Stimulated activated CD4-positive, alpha-beta T cell treated with anti-CD3 and anti-CD28 coated beads, TNF-alpha, amount 100 ng/mL, for 24 hours (primary cell): ENCODE measurements at regions not wholly inside any gene's neighbourhood (a gene's known extent, or its start where the extent isn't known, plus 50 kb on each side); places are given as distances from the start of the nearest gene placed in this dataset.

Experiments used
- DNase-seq, 3 experiments: peaks; one replicate each; pipeline ENCODE4 v3.0.0-alpha.2; 2020; ENCODE audit warnings: low read depth in 3 of 3

DNA sequence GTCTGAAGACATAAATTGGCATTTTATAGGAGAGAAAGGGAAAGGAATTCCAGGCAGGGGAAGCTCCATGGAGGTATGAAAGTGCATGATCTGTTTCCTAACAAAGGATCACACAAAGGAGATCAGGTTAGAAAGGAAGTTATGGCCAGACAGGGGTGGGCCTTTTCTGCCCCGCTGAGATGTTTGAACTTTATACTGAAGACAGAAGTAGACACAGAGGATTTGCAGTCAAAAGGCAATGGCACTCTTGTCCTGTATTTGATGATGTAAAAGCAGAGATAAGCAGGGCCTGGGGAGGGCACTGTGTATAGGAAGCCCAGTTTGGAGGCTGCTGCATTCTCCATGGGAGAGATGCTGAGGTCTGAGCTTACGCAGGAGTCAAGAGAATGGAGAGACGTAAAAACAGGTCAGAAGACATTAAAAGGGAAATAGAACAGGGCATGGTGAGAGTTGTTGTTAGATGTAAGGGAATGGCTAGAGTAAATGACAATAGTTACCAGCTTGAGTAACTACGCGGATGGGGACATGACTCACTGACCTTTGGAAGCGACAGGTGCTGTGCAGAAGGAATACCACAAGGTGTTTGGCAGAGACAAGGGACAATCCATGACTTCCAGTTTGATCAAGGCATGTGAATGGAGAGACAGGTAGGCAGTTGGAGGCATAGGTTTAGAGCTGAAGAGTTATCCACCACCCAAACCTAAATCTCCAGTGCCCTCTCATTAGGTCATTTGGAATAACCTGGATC, 190.6 kb upstream of the SASH1 start:
- DNase-seq, result no peak

DNA sequence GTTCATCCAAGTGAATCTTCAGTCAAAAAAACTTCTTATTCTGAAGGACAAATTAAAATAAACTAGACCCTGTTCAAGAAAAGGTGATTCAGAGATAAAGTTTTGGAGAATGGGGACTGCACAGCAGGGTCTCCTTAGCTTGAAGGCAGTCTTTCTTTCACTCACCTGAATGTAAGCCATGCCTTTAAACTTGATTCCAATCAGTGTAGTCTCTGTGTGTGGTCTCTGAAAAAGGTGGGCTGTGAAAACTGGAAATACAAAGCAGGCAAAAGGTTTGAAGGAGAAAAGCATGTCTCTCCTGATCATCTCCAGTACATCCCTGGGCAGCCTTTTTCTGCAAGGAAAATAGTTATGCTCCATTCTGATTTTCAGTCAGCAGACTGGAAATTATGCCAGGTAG, 188.0 kb upstream of the SASH1 start:
- DNase-seq, result no peak

DNA sequence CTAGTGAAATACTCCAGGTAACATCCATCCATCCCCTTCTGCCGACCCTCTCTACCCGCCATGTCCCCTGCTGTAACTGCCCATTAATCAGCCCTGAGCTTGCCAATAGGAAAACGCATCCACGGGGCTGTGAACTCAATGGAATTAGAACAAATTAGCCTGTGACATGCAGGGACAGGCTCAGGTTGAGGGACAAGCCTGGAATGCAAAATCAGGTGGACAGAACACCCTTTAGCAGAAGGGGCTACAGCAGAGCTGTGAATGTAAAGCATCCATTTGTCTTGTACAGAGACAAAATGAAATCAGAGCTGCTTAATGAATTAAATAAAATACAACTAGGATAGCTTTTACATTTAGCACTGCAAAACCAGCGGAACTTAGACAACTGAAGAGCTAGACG, 187.3 kb upstream of the SASH1 start:
- no peak for DNase-seq

GRCh38 chr6:148157841-148158240, 184.8 kb upstream of the SASH1 start:
- DNase-seq, result no peak

DNA sequence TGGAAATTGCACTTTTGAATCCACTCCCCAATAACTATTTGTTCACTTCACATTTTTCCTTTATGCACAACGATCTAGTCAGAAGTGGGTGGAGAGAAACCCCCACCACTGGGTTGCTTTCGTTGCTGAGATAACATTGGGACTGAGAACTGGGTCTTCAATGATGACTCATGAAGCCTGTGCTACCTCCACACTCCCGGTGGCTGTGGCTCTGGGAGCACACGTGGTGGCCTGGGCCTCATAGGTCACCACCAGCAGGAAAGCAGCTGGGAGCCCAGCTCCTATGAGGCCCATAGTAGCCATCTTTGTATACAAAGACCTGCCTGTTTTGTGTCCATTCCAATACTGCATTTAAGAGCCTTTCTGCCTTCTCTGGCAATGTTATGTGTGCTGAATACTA, 178.0 kb upstream of the SASH1 start:
- no peak for DNase-seq

DNA sequence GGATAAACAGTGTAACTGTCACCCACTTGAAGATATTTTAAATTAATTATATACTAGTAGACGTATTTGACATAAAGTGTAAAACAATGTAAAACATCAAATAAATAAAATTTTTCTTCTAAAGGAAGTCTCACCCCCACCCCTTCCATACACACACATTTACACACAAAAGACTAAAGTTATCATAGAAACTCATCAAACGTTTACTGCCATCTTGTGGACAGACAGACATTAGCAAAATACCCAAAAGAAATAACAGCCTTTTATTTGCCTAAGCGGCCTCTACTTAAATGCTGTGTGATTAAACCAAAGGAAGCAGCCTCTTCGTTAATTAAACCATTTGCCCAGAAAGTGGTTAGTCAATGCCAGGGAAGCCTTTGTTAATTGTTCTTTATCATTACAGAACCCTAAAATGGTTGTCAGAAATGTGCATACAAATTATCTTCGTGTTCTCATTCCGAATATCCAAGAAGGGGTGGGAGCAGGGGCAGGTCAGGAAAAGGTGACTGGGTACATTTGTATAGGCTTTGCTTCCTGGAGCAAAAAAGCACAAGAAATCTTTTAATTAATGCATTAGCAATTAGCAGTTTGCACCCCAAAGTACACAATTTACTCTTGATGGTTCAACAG, 176.2 kb upstream of the SASH1 start:
- no peak for DNase-seq

DNA sequence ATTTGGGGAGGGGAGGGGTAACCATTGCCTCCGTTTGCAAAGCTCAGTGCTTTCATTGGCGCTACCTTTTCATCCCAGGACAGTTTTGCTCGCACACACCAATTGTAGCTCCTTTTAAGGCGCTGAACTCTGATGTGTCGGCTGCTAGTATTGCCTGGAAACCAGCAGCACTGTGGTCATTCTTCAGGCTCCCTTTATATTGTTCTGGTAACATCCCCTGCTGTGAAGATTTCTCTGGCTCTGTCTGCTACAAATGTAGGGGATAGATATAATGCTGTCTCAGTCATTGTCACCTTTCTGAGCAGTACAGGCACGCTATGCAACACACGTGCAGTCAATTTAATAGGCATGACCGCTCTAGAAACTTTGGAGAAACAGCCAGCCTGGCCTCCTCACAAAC, 172.9 kb upstream of the SASH1 start:
- no peak for DNase-seq

GRCh38 chr6:148170286-148170685, 172.4 kb upstream of the SASH1 start:
- no peak for DNase-seq

DNA sequence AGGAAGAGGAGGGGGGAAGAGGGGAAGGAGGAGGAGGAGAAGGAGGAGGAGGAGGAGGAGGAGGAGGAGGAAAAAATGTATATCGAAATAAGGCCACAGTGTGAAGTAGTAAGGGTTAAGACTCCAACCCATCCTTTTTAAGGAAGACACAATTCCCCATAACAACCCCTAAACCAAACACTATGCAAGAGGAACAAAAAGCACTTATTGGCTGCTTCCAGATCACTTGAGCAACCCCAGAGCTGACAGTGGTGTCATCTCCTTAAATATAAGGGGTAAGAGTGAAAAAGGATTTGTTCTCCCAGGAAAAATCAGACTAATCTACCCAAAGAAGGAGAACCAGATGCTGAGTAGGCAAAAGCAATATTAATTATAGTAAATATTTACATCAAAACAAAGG, 169.1 kb upstream of the SASH1 start:
- no peak for DNase-seq

- no peak for DNase-seq
These were observed 167.0 kb upstream of the SASH1 start for GRCh38 chr6:148175550-148176188.

GRCh38 chr6:148177589-148178233, 164.9 kb upstream of the SASH1 start:
- peak in 2 of 3 experiments; percentile 5 to 29 for DNase-seq

DNA sequence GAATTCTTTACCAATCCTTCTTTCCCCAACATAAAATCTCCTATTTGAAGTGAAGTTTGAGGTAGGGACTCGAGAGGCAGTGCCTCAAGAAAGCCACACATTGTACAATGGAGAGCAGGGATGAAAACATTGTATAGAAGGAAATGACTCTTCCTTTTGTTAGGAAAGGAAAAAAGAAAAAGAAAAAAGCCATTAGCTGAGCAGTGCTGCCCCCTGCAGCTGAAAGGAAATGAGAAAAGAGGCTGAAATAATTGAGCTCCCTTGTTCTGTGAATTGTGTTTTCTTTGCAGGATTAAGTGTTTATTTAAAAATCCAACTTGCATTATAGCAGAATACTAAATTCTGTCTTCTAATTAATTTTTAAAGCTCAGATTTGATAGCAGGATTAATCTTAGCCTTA, 162.9 kb upstream of the SASH1 start:
- DNase-seq, result no peak

GRCh38 chr6:148182378-148182777, 160.3 kb upstream of the SASH1 start:
- DNase-seq, result no peak

GRCh38 chr6:148183776-148184175, 158.9 kb upstream of the SASH1 start:
- DNase-seq, result no peak

DNA sequence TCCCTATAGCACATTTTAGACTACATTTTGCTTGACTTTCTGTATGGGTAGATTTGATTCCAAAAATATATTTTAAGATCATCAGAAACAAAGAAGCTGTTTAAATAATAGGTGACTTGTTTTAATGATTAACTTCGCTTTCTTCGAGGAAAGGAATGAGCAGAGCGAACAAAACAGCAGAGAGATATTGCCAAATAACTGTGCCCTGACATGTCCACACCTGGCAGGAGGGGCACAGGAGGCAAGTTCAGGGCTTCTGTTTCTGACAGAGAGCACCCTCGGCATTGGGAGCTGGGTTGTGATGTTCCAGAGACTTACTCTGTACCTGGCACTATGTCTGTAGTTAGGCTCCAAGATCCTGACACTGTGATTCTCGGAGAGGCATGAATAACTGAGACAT, 155.7 kb upstream of the SASH1 start:
- DNase-seq, result no peak

DNA sequence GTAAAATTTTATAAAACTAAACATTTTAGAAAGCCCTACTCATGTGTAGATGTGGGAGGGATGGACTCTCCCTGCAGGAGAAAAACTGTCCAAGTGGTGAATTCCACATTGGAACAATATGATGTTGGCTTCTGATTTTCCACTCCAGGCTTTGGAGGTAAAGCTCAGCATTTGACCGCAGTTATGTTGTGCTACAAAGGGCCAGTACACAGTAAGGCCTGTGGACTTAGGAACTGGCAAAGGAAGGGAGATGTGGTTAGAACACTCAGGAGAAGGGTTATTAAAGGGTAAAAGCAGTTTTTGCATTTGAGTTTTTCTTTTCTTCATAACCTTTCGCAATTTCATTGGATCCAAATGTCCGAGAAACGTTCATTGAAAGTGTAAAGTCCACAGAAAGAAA, 150.3 kb upstream of the SASH1 start:
- DNase-seq, result no peak

DNA sequence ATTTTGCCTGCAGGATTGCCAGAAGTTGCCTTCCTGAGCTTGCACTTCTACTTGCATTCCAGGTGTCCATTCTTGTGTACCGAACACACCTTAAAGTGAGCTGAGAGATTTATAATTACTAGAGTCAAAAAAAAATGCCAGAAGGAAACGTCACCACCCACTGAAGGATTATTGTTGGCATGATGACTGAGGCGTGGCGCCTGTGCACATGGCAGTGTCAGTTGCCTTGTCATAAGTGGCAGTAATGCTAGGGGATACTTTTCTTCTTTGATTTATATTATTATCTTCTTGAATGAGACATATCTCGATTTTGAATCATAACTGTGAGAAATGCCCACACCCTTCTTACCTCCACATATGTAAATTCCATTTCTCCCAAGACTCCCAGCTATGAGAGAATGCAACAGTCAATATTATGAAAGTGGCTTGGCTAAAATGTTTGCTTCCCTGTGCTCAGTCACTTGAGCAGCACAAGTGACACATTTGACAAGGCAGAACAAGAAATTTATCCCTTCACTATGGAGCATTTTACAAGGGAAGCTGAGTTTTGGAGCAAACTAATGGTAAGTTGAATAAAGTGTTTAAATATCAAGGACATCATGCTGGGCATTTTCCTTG, 149.5 kb upstream of the SASH1 start:
- DNase-seq, result no peak

- DNase-seq, result no peak
These were observed 147.1 kb upstream of the SASH1 start for GRCh38 chr6:148195511-148195910.

GRCh38 chr6:148199584-148199983, 143.1 kb upstream of the SASH1 start:
- DNase-seq, result no peak

DNA sequence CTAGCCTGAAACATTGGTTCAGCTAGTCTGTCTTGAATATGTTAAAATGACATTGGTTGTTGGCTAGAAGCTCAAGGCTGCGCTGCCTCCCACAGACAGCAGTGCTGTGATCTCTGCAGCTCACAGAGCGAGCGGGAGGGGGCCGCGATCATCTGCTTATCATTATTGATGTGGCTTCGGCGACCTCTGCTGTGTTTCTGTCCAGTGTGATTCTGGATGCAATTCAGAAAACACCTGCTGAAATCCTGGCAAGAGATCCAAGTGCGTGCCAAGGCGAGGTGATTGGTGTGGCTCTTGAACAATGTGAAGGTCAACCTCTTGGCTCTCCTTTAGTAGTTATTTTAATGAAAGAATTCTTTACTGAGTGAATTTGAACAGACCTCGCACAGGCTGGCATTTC, 142.3 kb upstream of the SASH1 start:
- DNase-seq, result no peak

DNA sequence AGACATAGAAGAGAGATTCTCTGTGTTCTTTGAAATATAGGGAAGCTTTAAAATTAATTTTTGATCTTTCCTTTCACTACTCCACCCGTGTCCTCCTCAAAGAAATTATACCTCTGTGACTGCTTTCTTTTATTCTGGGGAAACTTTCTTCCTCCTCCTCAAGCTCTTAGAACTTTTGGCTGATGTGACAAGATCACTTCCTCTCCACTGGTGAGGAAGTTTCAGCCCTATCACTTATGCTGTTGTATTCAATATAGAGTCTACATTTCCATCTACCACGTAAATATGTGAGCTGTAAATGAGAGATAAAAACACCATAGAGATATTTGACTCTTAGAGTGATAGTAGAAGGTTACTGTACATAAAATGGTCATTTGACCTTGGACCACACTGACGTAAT, 141.9 kb upstream of the SASH1 start:
- DNase-seq, result no peak

DNA sequence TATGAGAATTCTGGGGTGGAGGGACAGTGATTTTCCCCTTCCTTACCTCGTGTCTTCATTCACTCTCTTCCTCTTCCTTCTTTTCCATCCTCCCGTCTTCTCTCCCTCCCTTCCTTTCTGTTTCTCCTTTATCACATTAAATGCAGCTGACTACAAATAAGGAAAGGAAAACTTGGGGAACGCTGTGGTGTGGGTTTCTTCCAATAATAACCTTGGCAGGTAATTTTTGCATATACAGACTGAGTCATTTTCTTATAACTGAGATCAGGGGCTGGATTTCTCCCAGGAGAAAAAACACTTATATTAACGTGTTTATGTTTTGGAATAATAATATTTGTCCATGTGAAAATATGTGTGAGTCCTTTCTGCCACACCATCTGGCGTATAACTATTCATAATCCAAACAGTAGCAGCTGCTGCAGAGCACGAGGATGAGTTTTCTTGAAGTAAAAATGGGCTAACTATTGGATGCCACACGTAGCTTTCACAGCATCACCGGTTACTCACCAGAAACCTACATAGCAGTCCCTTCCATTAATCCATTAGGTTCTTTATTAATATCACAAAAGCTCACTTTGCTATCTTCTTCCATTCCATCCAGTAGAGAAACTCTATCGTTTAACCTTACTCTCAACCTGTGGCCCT, 139.2 kb upstream of the SASH1 start:
- DNase-seq, result no peak
